Muscle of leg (tissue), 3 donors: ENCODE measurements at regions not wholly inside any gene's neighbourhood (a gene's known extent, or its start where the extent isn't known, plus 50 kb on each side); places are given as distances from the start of the nearest gene placed in this dataset.

Experiments used
- DNase-seq: peaks from one replicate; pipeline ENCODE4 v3.0.0; 2013
- H3K27ac ChIP-seq: one replicate; pipeline ENCODE4 v1.5.1; 2013; ENCODE audit warnings: mild to moderate bottlenecking, low read length, control low read depth
- H3K27me3 ChIP-seq: one replicate; pipeline ENCODE4 v1.6.1; 2013; ENCODE audit warnings: low read length; ENCODE audit not compliant: control insufficient read depth, insufficient read depth
- H3K36me3 ChIP-seq: one replicate; pipeline ENCODE4 v1.6.1; 2013; ENCODE audit warnings: low read length; ENCODE audit not compliant: control insufficient read depth, insufficient read depth
- H3K4me1 ChIP-seq: one replicate; pipeline ENCODE4 v1.6.1; 2013; ENCODE audit warnings: low read length; ENCODE audit not compliant: control insufficient read depth, insufficient read depth
- H3K4me3 ChIP-seq: one replicate; pipeline ENCODE4 v1.5.1; 2013; ENCODE audit warnings: low read length, control low read depth
- H3K9me3 ChIP-seq: replicated peaks from 2 replicates; pipeline ENCODE4 v1.6.1; 2013; ENCODE audit warnings: low read depth, low read length; ENCODE audit not compliant: control insufficient read depth
- WGBS: methylation state at CpG from one replicate; pipeline ENCODE4 v1.1.5; 2013; ENCODE audit warnings: missing lambda C conversion rate; ENCODE audit not compliant: insufficient coverage; 5-methylcytosine and 5-hydroxymethylcytosine counted together

DNA sequence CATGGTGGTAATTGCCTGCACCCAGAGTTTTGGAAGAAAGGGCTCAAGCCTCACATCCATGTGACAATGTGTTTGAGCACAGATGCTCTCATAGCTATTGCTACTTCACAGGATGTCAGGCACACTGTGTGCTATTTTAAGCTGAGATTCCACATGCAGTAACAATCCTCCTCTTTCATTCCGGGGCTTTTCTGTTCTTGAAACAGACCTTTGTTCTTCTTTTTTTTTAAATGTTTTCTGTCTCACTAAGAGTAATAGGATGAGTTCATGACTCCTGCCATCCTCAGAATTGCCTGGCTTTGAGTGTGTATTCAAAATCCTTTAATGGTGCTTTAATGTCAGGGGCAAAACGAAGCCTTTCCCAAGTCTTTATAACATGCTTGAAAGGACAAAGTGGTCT is 198.9 kb downstream of the ABCC12 start:
- Histone ChIP-seq H3K27me3 (no peaks in the 10 kb centered on the region), H3K9me3 (no peaks in the 10 kb centered on the region), H3K4me1 (no peaks in the 10 kb centered on the region), H3K4me3 (no peak overlapping the region), H3K27ac (no peak overlapping the region), H3K36me3 (no peaks in the 10 kb centered on the region)
- WGBS, result no CpG with 5 or more reads among the region's 2 CpGs
- no peak for DNase-seq

DNA sequence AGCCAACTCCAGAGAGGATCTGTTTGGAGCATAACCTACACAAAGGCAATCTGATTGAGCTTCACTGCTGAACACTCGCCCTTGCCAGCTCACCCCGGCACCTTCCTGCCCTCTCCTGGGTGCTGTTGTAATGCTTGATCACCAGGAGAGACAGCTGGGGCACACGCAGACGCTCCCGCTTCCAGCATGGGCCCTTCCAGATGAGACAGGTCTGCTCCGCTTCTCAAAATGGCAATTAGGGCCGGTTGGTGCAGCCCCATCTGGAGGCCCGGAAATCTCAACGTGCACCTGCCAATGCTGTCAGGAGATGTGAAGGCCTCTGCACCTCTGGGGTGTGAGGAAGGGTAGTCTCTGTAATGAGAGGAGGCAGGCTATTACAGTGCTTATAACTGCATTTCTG is 206.1 kb downstream of the ABCC12 start:
- no peak for DNase-seq
- 86% methylated on average over 9 of the region's 9 CpGs for WGBS
- H3K9me3 ChIP-seq, result no peaks in the 10 kb centered on the region
- no peaks in the 10 kb centered on the region for H3K36me3 ChIP-seq
- H3K27me3 ChIP-seq, result no peaks in the 10 kb centered on the region
- H3K4me1 ChIP-seq, result no peaks in the 10 kb centered on the region
- no peak overlapping the region for H3K4me3 ChIP-seq
- no peak overlapping the region for H3K27ac ChIP-seq

DNA sequence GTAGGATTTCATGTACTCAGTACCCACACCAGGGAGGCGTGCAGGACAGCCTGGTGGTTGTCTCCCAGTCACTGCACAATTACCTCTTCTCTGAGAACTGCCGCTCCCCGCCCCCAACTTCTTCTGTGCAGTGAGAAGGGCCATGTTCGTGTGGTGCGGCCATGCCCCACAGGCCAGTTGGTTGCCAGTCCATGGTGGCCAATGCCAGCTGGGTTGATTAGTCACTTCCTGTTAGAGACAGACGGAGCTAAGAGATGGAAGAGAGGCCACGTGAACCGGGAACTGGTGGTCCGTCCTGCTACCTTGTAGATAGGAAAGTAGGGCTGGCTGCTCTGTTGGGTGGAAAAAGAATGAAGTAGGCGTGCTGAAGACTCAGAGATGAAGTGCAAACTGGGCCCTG is 206.5 kb downstream of the ABCC12 start:
- 78% methylated on average over 10 of the region's 10 CpGs for WGBS
- no peaks in the 10 kb centered on the region for H3K36me3 ChIP-seq
- no peaks in the 10 kb centered on the region for H3K9me3 ChIP-seq
- no peak for DNase-seq
- H3K27ac ChIP-seq, result no peak overlapping the region
- no peaks in the 10 kb centered on the region for H3K4me1 ChIP-seq
- H3K27me3 ChIP-seq, result no peaks in the 10 kb centered on the region
- H3K4me3 ChIP-seq, result no peak overlapping the region

DNA sequence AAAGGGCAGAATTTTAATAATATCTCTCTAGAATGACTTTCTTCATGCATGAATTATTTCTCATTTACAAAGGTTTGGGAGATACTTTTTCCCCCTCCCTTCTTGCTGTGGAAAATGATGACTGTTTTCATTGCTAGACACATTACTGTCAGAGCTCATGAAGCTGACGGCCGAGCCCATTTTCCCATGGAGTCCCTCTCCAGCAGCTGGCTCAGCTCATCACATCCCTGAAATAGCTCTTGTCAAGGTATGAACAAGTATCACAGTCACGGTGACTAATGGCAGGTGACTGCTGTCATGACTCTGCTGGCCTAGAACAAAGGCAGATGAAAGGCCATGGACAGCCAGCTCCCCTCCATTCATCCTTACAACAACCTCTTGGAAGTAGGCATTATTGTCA is 208.1 kb downstream of the ABCC12 start:
- no peaks in the 10 kb centered on the region for H3K27me3 ChIP-seq
- no peak for DNase-seq
- 15% methylated on average over 2 of the region's 3 CpGs for WGBS

DNA sequence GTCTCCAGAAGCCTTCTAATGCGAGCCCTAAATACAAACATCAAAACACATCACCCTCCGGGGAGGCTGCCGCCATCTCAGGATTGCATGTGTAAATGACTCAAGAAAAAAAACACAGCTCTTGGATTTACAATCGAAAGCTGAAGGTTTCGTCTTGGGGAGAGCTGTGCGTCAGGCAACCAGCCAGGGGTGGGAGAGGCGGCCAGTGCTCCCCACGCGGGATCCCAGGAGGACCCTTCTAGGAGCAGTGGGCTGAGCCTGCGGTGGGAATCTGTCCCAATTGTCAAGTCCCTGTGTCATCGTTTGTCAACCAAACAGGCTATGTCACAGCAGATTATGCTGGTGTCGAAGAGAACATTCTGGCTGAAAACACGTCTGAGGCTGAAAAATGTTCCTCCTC is 209.7 kb downstream of the ABCC12 start:
- no peaks in the 10 kb centered on the region for H3K27me3 ChIP-seq
- H3K36me3 ChIP-seq, result no peaks in the 10 kb centered on the region
- H3K27ac ChIP-seq, result no peak overlapping the region
- DNase-seq, result no peak
- no peaks in the 10 kb centered on the region for H3K9me3 ChIP-seq
- no peaks in the 10 kb centered on the region for H3K4me1 ChIP-seq
- WGBS, result 61% methylated on average over 10 of the region's 13 CpGs
- H3K4me3 ChIP-seq, result no peak overlapping the region

More for the DNA sequence above, 208.1 kb downstream of the ABCC12 start:
- Histone ChIP-seq H3K36me3 (no peaks in the 10 kb centered on the region), H3K27ac (no peak overlapping the region), H3K4me3 (no peak overlapping the region), H3K4me1 (no peaks in the 10 kb centered on the region), H3K9me3 (no peaks in the 10 kb centered on the region)

DNA sequence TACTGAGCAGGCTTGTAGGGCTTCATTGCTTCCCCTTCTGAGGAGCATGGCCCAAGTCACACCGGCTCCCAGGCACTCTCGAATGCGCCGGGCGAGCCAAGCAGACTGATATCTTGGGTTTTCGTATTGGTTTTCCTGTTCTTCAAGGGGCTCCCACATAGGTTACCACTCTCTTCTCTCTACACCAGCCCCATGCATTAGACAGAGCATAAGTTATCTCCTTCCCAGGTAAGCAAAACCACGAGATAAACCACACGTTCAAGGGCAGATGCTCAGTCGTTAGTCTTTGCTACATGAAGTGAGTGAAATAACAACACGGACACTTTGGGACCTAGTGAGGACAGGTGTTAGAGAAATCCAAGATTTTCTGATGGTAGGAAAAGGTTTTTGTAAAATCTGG is 211.2 kb downstream of the ABCC12 start:
- Histone ChIP-seq H3K27ac (no peak overlapping the region), H3K27me3 (no peaks in the 10 kb centered on the region), H3K36me3 (no peaks in the 10 kb centered on the region), H3K4me3 (no peak overlapping the region), H3K9me3 (no peaks in the 10 kb centered on the region), H3K4me1 (no peaks in the 10 kb centered on the region)
- WGBS, result 85% methylated on average over 8 of the region's 10 CpGs
- DNase-seq, result no peak

DNA sequence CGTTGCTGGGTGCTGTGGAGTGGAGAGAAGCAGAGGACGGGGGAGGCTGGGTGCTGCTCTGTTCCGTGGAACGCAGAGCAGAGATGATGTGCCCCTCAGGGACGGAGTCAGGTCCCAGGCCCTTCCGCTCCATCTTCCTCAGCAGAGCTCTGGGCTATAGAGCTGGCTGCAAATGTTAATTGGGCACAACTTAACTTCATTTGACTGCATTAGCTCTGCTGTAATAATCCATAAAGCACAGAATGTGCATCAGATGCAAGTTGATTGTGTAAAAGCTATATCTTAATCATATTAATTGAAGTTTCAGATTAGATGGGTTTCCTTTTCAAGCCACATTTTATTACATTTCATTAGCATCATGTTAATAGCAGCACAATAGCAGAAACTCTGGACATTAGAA is 212.6 kb downstream of the ABCC12 start:
- Histone ChIP-seq H3K36me3 (no peaks in the 10 kb centered on the region), H3K9me3 (no peaks in the 10 kb centered on the region), H3K27ac (no peak overlapping the region), H3K27me3 (no peaks in the 10 kb centered on the region), H3K4me1 (no peaks in the 10 kb centered on the region), H3K4me3 (no peak overlapping the region)
- DNase-seq, result no peak
- WGBS, result 92% methylated on average over 2 of the region's 6 CpGs

DNA sequence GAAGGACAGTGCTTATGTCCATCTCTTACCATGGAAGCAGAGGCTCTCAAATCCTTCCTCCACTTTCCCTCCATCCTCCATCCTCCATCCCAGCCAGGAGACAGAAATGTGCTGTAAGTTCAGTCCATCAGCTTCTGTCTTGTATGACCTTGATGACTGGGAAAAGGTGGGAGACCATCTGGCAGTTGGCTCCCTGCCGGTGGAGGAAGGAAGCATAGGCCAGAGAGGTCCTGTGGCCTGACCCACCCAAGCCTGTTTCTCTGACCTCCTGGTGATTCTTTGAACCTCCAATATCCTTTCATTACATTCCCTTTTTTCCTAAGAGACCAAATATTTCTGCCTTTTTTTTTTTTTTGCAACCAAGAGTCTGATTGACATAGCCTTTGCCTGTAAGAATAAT is 215.3 kb downstream of the ABCC12 start:
- no peaks in the 10 kb centered on the region for H3K9me3 ChIP-seq
- H3K27me3 ChIP-seq, result no peaks in the 10 kb centered on the region
- no peak overlapping the region for H3K27ac ChIP-seq
- H3K36me3 ChIP-seq, result no peaks in the 10 kb centered on the region
- DNase-seq, result no peak
- H3K4me3 ChIP-seq, result no peak overlapping the region
- WGBS, result 40% methylated on average over 1 of the region's 1 CpG
- H3K4me1 ChIP-seq, result no peaks in the 10 kb centered on the region

DNA sequence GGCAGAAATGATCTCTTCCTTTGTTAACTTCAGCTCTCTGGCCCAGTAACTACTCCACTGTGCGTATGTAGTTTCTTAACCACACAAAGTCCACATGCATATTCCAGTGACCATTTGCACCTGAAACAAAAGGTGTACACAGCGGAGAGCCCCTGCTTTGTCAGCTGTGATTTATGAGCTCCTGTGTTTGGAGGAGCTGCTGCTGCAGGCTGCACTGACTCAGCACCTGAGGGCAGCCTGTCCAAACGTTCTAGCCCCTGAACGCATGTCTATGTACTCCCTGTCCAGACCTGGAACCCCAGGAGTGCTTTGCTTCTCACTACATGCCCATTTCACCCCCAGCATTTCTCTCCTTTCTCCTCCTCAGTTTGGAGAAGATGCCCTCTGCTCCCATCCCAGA is 216.1 kb downstream of the ABCC12 start:
- no peaks in the 10 kb centered on the region for H3K27me3 ChIP-seq
- DNase-seq, result no peak
- H3K27ac ChIP-seq, result no peak overlapping the region
- H3K4me3 ChIP-seq, result no peak overlapping the region
- no peaks in the 10 kb centered on the region for H3K9me3 ChIP-seq
- no peaks in the 10 kb centered on the region for H3K4me1 ChIP-seq
- 23% methylated on average over 3 of the region's 4 CpGs for WGBS
- H3K36me3 ChIP-seq, result no peaks in the 10 kb centered on the region

DNA sequence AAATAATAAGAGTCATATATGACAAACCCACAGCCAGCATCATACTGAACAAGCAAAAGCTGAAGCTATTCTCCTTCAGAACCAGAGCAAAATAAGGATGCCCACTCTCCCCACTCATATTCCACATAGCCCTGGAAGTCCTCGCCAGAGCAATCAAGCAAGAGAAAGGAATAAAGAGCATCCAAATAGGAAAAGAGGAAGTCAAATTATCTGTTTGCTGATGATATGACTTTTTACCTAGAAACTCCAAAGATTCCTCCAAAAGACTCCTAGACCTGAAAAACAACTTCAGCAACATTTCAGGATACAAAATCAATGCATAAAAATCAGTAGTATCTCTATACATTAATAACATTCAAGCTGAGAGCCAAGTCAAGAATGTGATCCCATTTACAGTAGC is 217.5 kb downstream of the ABCC12 start:
- Histone ChIP-seq H3K4me3 (no peak overlapping the region), H3K27me3 (no peaks in the 10 kb centered on the region), H3K9me3 (peaks cover under 1% of the 10 kb centered on the region), H3K36me3 (no peaks in the 10 kb centered on the region), H3K4me1 (no peaks in the 10 kb centered on the region), H3K27ac (no peak overlapping the region)
- no peak for DNase-seq
- no CpG with 5 or more reads among the region's 1 CpG for WGBS

DNA sequence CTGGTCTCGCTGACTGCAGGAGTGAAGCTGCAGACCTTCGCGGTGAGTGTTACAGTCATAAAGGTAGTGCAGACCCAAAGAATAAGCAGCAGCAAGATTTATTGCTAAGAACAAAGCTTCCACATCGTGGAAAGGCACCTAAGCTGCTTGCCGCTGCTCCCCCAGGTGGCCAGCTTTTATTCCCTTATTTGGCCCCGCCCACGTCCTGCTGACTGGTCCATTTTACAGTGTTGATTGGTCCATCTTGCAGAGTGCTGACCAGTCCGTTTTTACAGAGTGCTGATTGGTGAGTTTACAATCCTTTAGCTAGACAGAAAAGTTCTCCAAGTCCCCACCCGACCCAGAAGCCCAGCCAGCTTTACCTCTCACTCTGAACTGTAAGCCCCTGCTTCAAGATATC is 227.8 kb downstream of the ABCC12 start:
- H3K27ac ChIP-seq, result no peak overlapping the region
- H3K9me3 ChIP-seq, result peaks cover 2% of the 10 kb centered on the region
- H3K36me3 ChIP-seq, result no peaks in the 10 kb centered on the region
- no peaks in the 10 kb centered on the region for H3K27me3 ChIP-seq
- DNase-seq, result no peak
- H3K4me3 ChIP-seq, result no peak overlapping the region
- H3K4me1 ChIP-seq, result no peaks in the 10 kb centered on the region
- 79% methylated on average over 7 of the region's 9 CpGs for WGBS
